Esophagus squamous epithelium (tissue), 5 donors: ENCODE measurements at regions not wholly inside any gene's neighbourhood (a gene's known extent, or its start where the extent isn't known, plus 50 kb on each side); places are given as distances from the start of the nearest gene placed in this dataset.
"Not testable (repeated sequence)": the region's sequence is repeated elsewhere in the genome, so short reads cannot be mapped to it uniquely, and the experiment has no call there.

Source experiments
- DNase-seq: peaks from one replicate; lab custom pipeline; 2025; lab: John Stamatoyannopoulos, UW
- H3K27ac ChIP-seq, 4 donors: fragments of 200-600 bp; sonication (generic); one replicate each; pipeline ENCODE4 v1.5.1; 2016 to 2019; ENCODE audit warnings: mild to moderate bottlenecking in 1 of 4
- H3K27me3 ChIP-seq, 4 donors: fragments of 200-600 bp; sonication (generic); 1 replicate in 3 of 4; 2 replicates in 1 of 4; pipeline versions ENCODE4 v1.5.1 to v1.6.0; 2017 to 2021; ENCODE audit warnings: antibody characterized with exemption in 1 of 4
- H3K36me3 ChIP-seq, 3 donors: fragments of 200-600 bp; sonication (generic); one replicate each; pipeline ENCODE4 v1.5.1; 2016 to 2019
- H3K4me1 ChIP-seq, 3 donors: fragments of 200-600 bp; sonication (generic); one replicate each; pipeline ENCODE4 v1.5.1; 2017 to 2019
- H3K4me3 ChIP-seq, 4 donors: fragments of 200-600 bp; sonication (generic); 1 replicate in 3 of 4; 2 replicates in 1 of 4; pipeline ENCODE4 v1.5.1; 2016 to 2019; ENCODE audit warnings: mild to moderate bottlenecking in 2 of 4, moderate library complexity in 1 of 4
- H3K9me3 ChIP-seq, 3 donors: fragments of 200-600 bp; sonication (generic); one replicate each; pipeline ENCODE4 v1.5.1; 2016 to 2019
- POLR2A ChIP-seq, 4 donors: fragments of 450-650 bp; IDR thresholded peaks; one replicate each; pipeline ENCODE4 v1.6.1; 2017; ENCODE audit warnings: antibody characterized with exemption in 4 of 4, mild to moderate bottlenecking in 4 of 4, moderate library complexity in 3 of 4
- WGBS, 2 donors: methylation state at CpG; one replicate each; pipeline ENCODE4 v1.1.5; 2018; 5-methylcytosine and 5-hydroxymethylcytosine counted together
- intact Hi-C: fragments of 100-400 bp; cut with DNase I; formaldehyde crosslinking; loops from one replicate; pipeline ENCODE4 v1.15.0; 2022
- TF ChIP-seq, protein P1 (sequence below), 6 experiments: fragments of 450-650 bp in 4 of 6; fragments of 200-600 bp in 2 of 6; sonication (generic) in 2 of 6; IDR thresholded peaks; one replicate each; pipeline ENCODE4 v1.5.1; 2016 to 2019; ENCODE audit warnings: antibody characterized with exemption in 6 of 6, mild to moderate bottlenecking in 4 of 6, moderate library complexity in 4 of 6
- donor health status: DM: yes; HTN: yes; CAD: no.

DNA sequence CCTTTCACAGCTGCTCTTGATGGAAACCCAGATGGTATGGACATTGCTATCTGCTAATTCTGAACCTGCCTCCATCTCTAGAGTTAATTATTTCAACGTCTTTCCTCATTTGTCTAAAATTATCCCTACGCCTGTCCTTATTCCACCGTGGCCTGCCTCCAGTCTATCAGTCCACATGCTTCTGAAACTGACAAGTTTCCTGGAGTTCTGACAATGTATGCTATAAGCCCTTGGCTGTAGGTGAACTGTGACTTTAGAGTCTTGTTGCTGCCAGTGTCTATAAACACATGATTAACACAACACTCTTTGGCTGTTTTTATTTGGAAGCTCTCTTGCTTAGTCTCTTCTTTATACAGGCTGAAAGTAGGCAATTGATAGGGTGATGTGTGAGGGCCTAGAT is 1052.9 kb downstream of the TMTC2 start:
- no peaks in the 10 kb centered on the region for H3K9me3 ChIP-seq
- WGBS, 2 donors = 75% methylated on average over 3 of the region's 3 CpGs
- intact Hi-C loops = no loop called here
- no peaks in the 10 kb centered on the region for H3K4me1 ChIP-seq
- H3K4me3 ChIP-seq = no peak overlapping the region
- H3K27ac ChIP-seq = no peak overlapping the region
- H3K27me3 ChIP-seq = no peaks in the 10 kb centered on the region
- no peaks in the 10 kb centered on the region for H3K36me3 ChIP-seq
- no peak for DNase-seq
- TF ChIP-seq, protein P1, sequence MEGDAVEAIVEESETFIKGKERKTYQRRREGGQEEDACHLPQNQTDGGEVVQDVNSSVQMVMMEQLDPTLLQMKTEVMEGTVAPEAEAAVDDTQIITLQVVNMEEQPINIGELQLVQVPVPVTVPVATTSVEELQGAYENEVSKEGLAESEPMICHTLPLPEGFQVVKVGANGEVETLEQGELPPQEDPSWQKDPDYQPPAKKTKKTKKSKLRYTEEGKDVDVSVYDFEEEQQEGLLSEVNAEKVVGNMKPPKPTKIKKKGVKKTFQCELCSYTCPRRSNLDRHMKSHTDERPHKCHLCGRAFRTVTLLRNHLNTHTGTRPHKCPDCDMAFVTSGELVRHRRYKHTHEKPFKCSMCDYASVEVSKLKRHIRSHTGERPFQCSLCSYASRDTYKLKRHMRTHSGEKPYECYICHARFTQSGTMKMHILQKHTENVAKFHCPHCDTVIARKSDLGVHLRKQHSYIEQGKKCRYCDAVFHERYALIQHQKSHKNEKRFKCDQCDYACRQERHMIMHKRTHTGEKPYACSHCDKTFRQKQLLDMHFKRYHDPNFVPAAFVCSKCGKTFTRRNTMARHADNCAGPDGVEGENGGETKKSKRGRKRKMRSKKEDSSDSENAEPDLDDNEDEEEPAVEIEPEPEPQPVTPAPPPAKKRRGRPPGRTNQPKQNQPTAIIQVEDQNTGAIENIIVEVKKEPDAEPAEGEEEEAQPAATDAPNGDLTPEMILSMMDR (IDR thresholded peaks at IDR 0.05) = no peak
- TF ChIP-seq POLR2A (IDR thresholded peaks at IDR 0.05) = no peak

GRCh38 chr12:83710851-83711250 is 1024.1 kb downstream of the TMTC2 start:
- Histone ChIP-seq H3K27ac (no peak overlapping the region), H3K36me3 (no peaks in the 10 kb centered on the region), H3K4me3 (no peak overlapping the region), H3K4me1 (no peaks in the 10 kb centered on the region), H3K9me3 (peaks cover 0 to 18% (median 9%) of the 10 kb centered on the region in 3 donors), H3K27me3 (no peaks in the 10 kb centered on the region)
- DNase-seq = no peak
- 78 to 86% methylated on average over 3 of the region's 3 CpGs for WGBS, 2 donors
- no peak for TF ChIP-seq POLR2A (IDR thresholded peaks at IDR 0.05)
- TF ChIP-seq, protein P1 (IDR thresholded peaks at IDR 0.05) = no peak
- intact Hi-C loops = no loop called here

- no peak overlapping the region for H3K27ac ChIP-seq
- no peak overlapping the region for H3K4me3 ChIP-seq
- H3K36me3 ChIP-seq = no peaks in the 10 kb centered on the region
- no peaks in the 10 kb centered on the region for H3K4me1 ChIP-seq
- no peaks in the 10 kb centered on the region for H3K27me3 ChIP-seq
- no peak for TF ChIP-seq POLR2A (IDR thresholded peaks at IDR 0.05)
- TF ChIP-seq, protein P1 (IDR thresholded peaks at IDR 0.05) = no peak
- intact Hi-C loops = no loop called here
- DNase-seq = no peak
- H3K9me3 ChIP-seq = peaks cover 0 to 18% (median 9%) of the 10 kb centered on the region in 3 donors
These were observed 1023.2 kb downstream of the TMTC2 start for GRCh38 chr12:83709899-83710298.

GRCh38 chr12:83700838-83701237 is 1014.1 kb downstream of the TMTC2 start:
- TF ChIP-seq, protein P1 (IDR thresholded peaks at IDR 0.05) = no peak
- TF ChIP-seq POLR2A (IDR thresholded peaks at IDR 0.05) = no peak
- no peak for DNase-seq
- Histone ChIP-seq H3K9me3 (no peaks in the 10 kb centered on the region), H3K36me3 (no peaks in the 10 kb centered on the region), H3K4me3 (no peak overlapping the region), H3K27ac (no peak overlapping the region), H3K27me3 (no peaks in the 10 kb centered on the region), H3K4me1 (no peaks in the 10 kb centered on the region)
- WGBS, 2 donors = 64 to 67% methylated on average over 2 of the region's 2 CpGs
- intact Hi-C loops = no loop called here

- H3K9me3 ChIP-seq, H3K4me1 ChIP-seq, H3K36me3 ChIP-seq, H3K27ac ChIP-seq, DNase-seq, H3K4me3 ChIP-seq, H3K27me3 ChIP-seq, intact Hi-C loops: not testable (repeated sequence)
- whole genome bisulfite sequencing, 2 donors = 92 to 100% methylated on average over 2 of the region's 13 CpGs
These were observed 1009.6 kb downstream of the TMTC2 start for GRCh38 chr12:83696311-83696710.

DNA sequence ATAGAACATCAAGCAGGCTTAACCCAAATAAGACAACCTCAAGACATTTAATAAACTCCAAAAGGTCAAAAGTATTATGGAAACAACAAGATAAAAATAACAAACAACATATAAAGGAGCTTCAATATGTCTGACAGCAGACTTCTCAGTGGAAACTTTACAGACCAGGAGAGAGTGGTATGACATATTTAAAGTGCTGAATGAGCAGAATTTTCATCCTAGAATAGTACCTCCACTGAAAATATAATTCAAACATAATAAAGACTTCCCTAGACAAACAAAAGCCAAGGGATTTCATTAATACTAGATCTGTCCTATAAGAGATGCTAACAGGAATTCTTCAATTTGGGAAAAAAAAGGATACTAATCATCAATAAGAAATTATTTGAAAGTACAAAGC is 1005.0 kb downstream of the TMTC2 start:
- intact Hi-C loops = no loop called here
- no peak for DNase-seq
- H3K4me3 ChIP-seq = no peak overlapping the region
- H3K27me3 ChIP-seq = no peaks in the 10 kb centered on the region
- no peaks in the 10 kb centered on the region for H3K9me3 ChIP-seq
- H3K4me1 ChIP-seq = no peaks in the 10 kb centered on the region
- H3K27ac ChIP-seq = no peak overlapping the region
- H3K36me3 ChIP-seq = no peaks in the 10 kb centered on the region
- TF ChIP-seq, protein P1 (IDR thresholded peaks at IDR 0.05) = no peak
- TF ChIP-seq POLR2A (IDR thresholded peaks at IDR 0.05) = no peak
